Pons (tissue), 1 donor: ENCODE measurements at regions not wholly inside any gene's neighbourhood (a gene's known extent, or its start where the extent isn't known, plus 50 kb on each side); places are given as distances from the start of the nearest gene placed in this dataset.
"Not testable (repeated sequence)": the region's sequence is repeated elsewhere in the genome, so short reads cannot be mapped to it uniquely, and the experiment has no call there.

Source experiments
- DNase-seq: peaks from one replicate; pipeline ENCODE4 v3.0.0-alpha.2; 2016; ENCODE audit warnings: low spot score

GRCh38 chr11:43130616-43131015 is 181.2 kb upstream of the API5 start:
- DNase-seq: peak; percentile 70

DNA sequence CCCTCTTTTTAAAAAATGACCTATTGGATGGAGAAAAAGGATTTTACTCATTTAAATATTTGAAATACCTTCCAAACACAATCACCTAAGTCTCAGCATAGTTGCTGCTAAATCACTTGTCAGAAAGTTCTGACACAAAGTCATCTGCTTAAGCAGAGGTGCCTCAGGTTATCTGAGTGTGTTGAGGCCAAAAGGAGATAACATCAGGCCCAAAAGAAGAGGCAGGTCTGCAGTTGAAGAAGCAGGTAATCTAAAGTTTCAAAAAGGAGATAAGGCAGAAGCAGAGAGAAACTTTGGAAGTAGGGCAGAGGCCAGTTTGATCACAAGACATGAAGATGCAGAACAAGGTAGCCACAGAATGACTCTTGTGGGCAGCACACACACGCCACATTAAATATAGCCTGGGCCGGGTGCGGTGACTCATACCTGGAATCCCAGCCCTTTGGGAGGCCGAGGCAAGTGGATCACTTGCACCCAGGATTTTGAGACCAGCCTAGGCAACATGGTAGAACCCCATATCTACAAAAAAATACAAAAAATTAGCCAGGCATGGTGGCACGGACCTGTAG is 175.7 kb upstream of the API5 start:
- no peak for DNase-seq

GRCh38 chr11:43138621-43139140 is 173.1 kb upstream of the API5 start:
- no peak for DNase-seq

DNA sequence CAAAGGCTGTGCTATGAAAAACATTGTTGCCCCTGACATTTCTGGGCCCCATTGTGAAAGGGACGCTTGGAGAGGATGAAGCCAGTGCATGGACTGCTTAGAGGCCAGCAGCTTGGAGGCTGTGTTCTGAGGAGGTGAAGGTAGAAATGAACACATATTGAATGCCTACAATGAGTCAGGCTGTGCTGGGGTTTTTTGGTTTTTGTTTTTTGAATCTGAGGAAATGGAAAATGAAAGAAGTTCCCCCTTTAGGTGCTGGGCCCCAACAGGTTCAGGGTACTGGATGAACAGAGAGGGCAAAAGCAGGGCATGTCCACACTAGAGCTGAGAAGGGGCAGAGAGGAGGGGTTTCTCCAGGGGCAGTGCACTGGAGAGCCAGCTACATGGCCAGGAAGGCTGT is 166.1 kb upstream of the API5 start:
- DNase-seq: no peak

GRCh38 chr11:43150697-43151096 is 161.1 kb upstream of the API5 start:
- no peak for DNase-seq

DNA sequence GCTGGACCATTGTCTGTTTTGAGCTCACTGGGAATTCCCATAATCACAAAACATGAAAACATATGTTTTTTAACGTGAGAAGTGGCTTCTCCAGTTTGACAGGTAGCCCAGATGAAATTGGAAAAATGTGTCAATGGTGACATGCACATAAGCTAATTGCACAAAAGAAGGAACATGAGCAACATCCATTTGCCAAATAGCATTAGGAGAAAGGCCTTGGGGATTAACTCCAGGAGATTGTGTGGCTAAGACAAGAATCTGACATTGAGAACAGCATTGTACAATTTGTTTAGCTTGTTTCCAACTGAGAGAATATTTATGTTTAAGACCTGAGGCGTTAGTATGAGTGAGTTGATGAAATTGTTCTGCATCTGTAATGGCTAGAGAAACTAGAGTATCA is 147.0 kb upstream of the API5 start:
- DNase-seq: no peak

- not testable (repeated sequence) for DNase-seq
Measured at GRCh38 chr11:43165393-43165792, 146.4 kb upstream of the API5 start.

DNA sequence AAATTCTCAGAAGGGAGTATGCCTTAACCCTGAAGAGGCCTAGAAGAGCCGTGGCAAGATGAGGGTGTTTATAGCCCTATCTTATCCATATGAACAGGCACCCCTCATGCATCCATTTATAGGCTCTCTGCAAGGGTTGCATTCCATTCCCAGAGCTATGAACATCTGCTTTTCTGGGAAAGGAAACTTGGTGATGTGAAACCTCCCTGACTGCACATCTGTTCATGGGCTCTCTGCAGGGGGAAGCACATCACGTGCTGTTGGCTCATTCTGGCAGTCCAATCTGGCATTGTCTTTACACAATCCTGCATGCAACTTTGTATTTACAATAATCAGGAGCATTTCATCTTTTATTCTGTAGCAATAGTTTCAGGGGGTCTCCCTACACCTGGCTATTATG is 143.6 kb upstream of the API5 start:
- not testable (repeated sequence) for DNase-seq

DNA sequence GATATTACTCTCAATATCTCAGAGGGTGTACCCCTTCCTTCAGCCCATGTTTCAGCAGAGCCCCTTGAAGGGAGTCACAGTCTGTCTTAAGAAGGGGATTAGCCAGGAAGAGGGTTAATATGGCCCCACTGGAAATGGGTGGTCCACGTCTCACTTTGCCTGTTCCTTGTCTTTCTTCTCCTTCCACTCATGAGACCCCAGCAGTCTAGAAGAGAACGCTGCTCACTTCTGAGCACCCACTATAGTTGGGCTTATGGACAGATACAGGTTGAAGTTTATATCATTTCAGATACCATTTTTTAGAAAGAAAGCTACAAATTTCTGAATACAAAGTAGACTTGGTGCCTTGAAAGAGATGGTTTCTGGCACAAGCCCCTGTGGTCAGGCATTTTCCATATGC is 139.3 kb upstream of the API5 start:
- no peak for DNase-seq

DNA sequence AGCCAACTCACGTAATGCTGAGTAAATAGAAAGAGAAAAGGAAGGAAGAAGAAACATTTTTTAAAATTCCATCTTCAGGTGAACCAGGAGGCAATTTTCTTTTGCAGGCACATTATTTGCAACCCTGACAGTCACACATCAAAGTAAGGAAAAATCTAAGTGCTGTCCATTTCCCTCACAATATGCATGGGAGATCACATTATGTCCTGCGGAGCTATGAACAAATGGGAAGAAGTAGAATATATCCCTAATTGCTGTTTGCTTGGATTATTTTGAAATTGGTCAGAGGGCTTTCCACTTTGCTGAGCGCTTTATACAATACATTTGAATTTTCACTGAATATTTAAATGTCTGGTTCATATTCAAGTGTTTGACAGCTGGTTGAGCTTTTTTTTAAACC is 133.8 kb upstream of the API5 start:
- DNase-seq: no peak

DNA sequence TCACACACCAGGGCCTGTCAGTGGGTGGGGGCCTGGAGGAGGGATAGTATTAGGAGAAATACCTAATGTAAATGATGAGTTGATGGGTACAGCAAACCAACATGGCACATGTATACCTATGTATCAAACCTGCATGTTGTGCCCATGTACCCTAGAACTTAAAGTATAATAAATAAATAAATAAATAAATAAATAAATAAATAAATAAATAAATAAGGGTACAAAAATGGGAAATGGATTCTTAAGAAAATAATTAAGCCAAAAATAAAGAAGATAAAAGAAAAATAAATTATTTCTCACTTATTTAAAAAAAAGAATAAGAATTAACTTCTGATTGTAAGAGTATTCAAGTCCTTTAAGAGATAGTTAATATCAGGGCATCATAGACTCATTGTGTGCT is 117.3 kb upstream of the API5 start:
- DNase-seq: not testable (repeated sequence)

DNA sequence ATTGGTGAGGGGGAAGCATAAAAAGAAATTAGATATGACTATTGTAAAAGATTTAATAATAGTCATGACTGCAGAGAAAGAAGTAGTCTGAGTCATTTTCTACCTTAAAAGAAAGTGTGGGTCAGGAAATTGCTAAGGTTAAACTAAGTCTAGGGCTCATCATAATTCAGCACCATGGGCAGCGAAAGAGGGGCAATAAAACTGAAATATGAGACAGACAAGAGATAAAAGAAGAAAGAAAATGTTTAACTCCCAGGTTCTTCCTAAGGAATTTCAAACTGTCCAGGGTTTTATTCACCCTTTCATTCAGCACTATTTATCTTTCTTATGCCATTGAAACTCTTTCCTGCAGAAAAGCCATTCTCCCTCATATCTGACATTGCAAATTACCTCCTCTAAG is 114.4 kb upstream of the API5 start:
- DNase-seq: no peak

GRCh38 chr11:43200031-43200430 is 111.8 kb upstream of the API5 start:
- no peak for DNase-seq

GRCh38 chr11:43212279-43212678 is 99.5 kb upstream of the API5 start:
- DNase-seq: no peak

DNA sequence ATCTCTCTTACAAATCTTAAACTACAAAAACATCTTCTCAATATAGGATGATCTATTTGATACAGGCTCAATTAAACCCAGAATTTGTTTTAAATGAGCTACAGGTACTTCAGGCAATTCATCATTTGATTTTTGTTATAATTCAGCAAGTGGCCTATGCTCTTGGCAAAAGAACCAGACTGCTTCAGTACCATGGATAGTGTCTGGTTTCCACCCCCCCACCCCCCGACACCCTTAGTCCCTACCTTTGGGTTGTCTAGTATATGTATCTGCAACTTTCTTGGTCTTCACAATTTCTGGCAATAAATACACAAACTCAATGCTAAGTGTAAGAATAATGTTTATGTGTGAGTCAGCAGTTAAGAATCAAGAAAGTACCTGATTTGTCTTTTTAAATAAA is 97.3 kb upstream of the API5 start:
- no peak for DNase-seq

GRCh38 chr11:43217849-43218248 is 93.9 kb upstream of the API5 start:
- peak; percentile 26 for DNase-seq

DNA sequence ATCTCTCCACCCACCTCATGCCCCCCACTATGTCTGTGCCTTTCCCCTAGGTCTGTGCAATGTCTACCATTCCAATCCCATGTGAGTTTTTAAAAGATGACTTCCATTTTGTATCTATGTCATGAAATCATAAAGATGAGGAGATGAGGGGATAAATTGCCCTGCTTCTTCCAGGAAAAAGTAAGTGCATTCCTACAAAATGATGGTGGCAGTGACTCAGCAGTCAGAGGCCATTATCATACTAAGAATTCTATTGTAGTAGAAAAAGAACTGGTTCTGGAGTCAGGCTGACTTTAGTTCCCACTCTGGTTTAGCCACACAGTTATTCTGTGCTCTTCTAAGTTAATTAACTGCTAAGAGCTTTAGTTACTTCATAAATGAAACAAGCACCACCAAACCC is 89.6 kb upstream of the API5 start:
- DNase-seq: no peak

DNA sequence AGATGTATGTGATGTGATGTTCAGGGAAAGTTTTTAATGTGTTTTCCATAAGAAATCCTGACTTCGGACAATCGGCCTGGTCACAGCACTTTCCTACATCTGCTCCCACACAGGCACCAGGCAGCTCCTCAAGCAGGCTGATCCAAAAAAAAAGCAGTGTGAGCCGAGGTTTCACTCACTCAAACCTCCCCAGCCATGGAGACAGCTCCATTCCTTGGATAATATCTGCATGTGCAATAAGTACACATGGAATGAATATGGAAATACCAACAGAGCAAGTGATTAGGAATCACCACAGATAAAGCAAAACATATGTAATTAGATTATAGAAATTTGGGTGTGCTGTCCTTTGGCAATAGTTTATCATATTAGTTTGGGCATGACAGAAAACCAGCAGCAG is 88.8 kb upstream of the API5 start:
- no peak for DNase-seq

- no peak for DNase-seq
Measured at GRCh38 chr11:43234881-43235280, 76.9 kb upstream of the API5 start.

DNA sequence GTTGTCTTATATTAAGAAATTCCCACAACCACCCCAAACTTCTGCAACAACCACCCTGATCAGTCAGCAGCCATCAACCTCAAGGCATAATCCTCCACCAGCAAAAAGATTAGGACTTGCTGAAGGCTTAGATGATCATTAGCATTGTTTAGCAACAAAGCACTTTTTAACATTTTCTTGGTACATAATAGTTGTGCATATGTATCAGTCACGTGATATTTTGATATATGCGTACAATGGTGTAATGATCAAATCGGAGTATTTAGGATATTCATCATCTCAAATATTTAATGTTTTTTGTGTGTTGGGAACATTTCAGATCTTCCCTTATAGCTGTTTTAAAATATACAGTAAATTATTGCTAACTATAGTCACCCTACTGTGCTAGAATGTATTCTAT is 73.5 kb upstream of the API5 start:
- DNase-seq: no peak

- no peak for DNase-seq
Measured at GRCh38 chr11:43239791-43240190, 72.0 kb upstream of the API5 start.

DNA sequence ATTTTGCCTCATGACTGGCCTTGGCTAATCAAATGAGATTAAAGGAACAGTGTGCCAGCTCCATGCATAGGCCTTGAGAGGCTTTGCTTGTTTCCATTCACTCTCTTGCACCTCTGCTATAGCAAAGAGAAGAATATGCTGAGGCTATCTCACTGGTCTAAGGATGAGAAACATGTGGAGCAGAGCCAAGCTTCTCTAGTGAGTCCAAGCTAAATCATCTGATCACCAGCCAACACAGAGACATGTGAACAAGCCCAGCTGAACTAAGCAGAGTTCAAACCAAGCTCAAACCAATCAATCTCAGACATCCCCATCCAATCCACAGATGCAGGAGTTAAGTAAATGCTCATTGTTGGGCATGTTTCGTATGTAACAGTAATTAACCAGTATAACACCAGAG is 69.4 kb upstream of the API5 start:
- DNase-seq: no peak

DNA sequence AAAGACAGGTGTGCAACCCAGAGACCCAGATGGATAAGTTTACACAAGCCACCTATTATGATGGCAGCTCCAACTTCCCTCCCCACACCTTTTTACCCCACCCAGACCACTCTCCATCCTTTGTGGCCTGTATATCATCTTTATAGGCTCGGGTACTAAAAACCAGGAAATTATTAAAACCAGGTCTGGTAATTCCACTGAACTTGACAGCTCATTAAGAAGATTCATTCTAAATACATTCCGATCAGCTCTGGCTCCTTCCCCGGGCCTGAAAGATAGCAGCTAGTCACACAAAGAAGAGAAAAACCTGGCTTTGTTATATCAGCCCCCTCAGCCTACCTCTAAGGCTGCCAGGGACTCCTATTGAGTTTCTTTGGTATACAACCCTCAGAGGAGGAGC is 67.9 kb upstream of the API5 start:
- DNase-seq: no peak

DNA sequence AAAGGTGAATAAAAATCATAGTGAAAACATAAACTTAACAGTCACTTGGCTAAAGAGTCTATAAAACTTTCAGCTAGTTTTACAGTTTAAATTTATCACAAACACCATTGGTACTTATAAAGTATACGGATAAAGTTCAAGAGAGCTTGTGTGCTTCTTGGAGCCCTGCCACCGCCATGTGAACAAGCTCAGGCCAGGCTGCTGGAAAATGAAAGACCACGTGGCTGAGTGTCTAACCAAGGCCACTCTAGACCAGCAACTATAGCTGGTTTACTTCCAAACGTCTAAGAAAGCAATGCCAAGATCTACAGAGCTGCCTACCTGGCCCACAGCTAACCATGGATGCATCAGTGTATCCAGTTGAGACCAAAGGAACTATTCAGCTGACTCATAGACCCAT is 66.3 kb upstream of the API5 start:
- DNase-seq: no peak

GRCh38 chr11:43250309-43250708 is 61.5 kb upstream of the API5 start:
- DNase-seq: no peak
